Activated T-helper 1 cell treated with anti-CD3 and anti-CD28 coated beads, Interleukin-12 subunit alpha, Interleukin-12 subunit beta, Interleukin-2, Interleukin-4 antibody, amounts not matched to agents 30 ng/mL and 10 ng/mL and 1 ng/mL, durations not matched to agents 14 hours and 24 hours and 36 hours (primary cell): ENCODE measurements at regions not wholly inside any gene's neighbourhood (a gene's known extent, or its start where the extent isn't known, plus 50 kb on each side); places are given as distances from the start of the nearest gene placed in this dataset.

Source experiments
- DNase-seq: peaks from one replicate; pipeline ENCODE4 v3.0.0; 2021; ENCODE audit warnings: low spot score
- H3K27ac Mint-ChIP-seq: one replicate; pipeline ENCODE4 v1.8.0; 2021; ENCODE audit warnings: mild to moderate bottlenecking, mixed read lengths
- H3K27me3 Mint-ChIP-seq: one replicate; pipeline ENCODE4 v1.8.0; 2022; ENCODE audit warnings: mild to moderate bottlenecking, moderate library complexity, mixed read lengths; ENCODE audit not compliant: insufficient read depth
- H3K36me3 Mint-ChIP-seq: one replicate; pipeline ENCODE4 v1.8.0; 2021; ENCODE audit warnings: low read depth, mixed read lengths
- H3K4me1 Mint-ChIP-seq: one replicate; pipeline ENCODE4 v1.8.0; 2021; ENCODE audit warnings: low read depth, mixed read lengths
- H3K4me3 Mint-ChIP-seq: one replicate; pipeline ENCODE4 v1.8.0; 2021; ENCODE audit warnings: mild to moderate bottlenecking, moderate library complexity, mixed read lengths
- H3K9me3 Mint-ChIP-seq: one replicate; pipeline ENCODE4 v1.8.0; 2021; ENCODE audit warnings: mixed read lengths
- intact Hi-C: fragments of 100-400 bp; cut with micrococcal nuclease; formaldehyde crosslinking; loops from one replicate; pipeline ENCODE4 v1.15.1; 2024

DNA sequence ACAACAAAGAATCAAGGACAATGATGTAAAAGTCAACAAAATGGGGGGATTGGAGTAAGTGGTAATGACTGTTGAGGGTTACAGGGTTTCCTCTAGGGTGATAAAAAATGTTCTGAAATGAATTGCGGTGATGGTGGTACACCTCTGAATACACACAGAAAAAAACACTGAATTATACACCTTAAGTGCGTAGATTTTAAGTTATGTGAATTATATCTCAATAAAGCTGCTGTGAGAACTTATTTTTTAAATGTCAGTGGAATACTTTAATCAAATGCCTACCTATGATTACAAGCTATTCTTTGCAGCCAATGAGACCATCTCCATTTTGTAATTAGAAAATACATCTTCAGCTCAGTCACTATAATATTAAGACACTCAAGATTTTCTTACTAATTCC is 53.5 kb downstream of the ZNF608 start:
- H3K27ac Mint-ChIP-seq: no peak overlapping the region
- H3K27me3 Mint-ChIP-seq: no peaks in the 10 kb centered on the region
- no peak for DNase-seq
- H3K36me3 Mint-ChIP-seq: no peaks in the 10 kb centered on the region
- intact Hi-C loops: no loop called here
- no peaks in the 10 kb centered on the region for H3K4me1 Mint-ChIP-seq
- no peaks in the 10 kb centered on the region for H3K9me3 Mint-ChIP-seq
- no peak overlapping the region for H3K4me3 Mint-ChIP-seq

DNA sequence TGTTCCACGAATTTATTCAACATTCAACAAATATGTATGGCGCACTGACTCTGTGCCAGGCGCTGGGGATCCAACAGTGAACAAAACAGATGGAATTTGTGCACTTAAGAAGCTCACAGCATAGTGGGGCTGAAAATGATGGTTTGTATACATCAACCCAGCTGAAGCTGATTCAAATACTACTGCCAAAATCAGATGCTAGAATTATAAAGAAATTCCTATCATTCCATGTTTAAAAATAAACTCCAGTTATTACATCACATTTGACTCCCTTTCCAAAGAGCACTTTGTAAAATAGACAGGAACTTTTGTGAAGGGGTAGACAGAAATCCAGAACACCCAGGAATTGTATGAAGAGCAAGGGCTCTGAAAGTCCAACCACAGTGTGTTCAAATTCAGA is 54.1 kb downstream of the ZNF608 start:
- DNase-seq: no peak
- Mint-ChIP-seq H3K27ac (no peak overlapping the region), H3K4me1 (no peaks in the 10 kb centered on the region), H3K36me3 (no peaks in the 10 kb centered on the region), H3K9me3 (no peaks in the 10 kb centered on the region), H3K27me3 (no peaks in the 10 kb centered on the region), H3K4me3 (no peak overlapping the region)
- intact Hi-C loops: no loop called here

DNA sequence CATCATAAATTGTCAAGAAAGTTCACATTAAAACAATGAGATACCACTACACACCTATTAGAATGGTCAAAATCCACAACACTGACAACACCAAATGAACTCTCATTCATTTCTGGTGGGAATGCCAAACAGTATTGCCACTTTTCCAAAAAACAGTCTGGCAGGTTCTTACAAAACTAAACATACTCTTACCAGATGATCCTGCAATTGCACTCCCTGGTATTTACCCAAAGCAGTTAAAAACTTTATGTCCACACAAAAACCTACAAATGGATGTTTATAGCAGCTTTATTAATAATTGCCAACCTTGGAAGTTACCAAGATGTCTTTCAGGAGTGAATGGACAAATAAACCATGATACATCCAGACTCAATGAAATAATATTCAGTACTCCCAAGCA is 56.8 kb downstream of the ZNF608 start:
- intact Hi-C loops: no loop called here
- no peak overlapping the region for H3K27ac Mint-ChIP-seq
- no peaks in the 10 kb centered on the region for H3K27me3 Mint-ChIP-seq
- H3K4me1 Mint-ChIP-seq: no peaks in the 10 kb centered on the region
- no peaks in the 10 kb centered on the region for H3K9me3 Mint-ChIP-seq
- H3K36me3 Mint-ChIP-seq: no peaks in the 10 kb centered on the region
- H3K4me3 Mint-ChIP-seq: no peak overlapping the region
- DNase-seq: no peak

DNA sequence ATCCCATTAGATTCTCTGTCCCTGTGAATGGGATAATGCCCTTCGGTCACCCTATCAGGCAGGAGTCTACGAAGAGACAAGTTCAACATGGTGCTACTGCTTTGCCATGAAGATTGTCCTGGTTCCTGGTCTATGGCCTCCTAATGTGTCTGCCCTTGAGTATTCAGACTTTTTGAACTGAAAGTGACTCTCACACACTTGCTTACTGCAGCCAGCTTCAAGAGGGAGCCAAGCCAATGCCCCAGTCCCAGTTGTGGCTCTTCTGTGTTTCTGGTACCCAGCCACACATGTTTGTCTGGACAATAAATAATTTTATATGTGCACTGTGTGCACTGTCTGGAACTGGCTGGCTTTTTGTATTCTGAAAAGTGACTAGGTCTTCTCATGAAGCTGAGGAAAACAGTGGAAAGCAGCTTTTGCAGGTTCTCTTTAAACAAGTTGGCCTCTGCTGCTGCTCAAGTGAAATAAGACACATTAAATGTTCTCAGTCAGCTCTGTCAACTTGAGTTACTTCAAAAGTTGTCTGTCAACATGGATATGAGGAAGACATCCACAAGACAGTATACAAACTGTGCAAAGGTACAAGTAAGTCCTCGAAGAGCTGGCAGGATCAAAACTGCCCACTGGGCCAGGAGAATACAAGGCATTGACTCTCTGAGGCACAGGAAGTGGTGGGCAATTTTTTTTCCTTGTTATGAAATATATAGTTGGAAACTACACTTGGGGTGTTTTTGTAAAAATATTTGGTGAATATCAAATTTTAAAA is 60.0 kb downstream of the ZNF608 start:
- Mint-ChIP-seq H3K36me3 (peaks cover 2% of the 10 kb centered on the region), H3K4me3 (no peak overlapping the region), H3K27me3 (peaks cover 1% of the 10 kb centered on the region), H3K9me3 (no peaks in the 10 kb centered on the region), H3K4me1 (no peaks in the 10 kb centered on the region), H3K27ac (no peak overlapping the region)
- no peak for DNase-seq
- intact Hi-C loops: no loop called here

DNA sequence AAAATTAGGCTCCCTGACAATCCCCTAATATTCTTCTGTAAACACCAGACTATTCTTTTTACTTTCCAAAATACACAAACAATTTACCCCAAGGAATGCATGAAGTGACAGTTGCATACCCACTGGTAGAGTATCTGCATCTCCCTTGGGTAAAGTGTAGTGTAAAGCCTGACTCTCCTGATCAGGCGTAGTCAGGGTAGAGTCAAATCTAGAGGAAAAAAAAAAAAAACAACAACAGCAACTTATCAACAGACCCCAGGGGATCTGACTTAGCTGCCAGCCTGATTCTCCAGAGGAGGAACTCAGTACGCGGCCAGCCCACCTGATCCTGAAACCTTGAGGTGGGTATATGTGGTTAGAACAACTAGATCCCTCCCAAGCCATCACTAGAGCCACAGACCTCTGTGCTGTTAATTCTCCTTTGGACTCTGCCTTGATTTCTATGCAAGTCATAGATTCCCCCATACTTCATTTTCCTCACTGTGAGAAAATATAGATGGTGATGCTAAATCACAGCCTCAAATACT is 61.0 kb downstream of the ZNF608 start:
- intact Hi-C loops: no loop called here
- Mint-ChIP-seq H3K4me3 (no peak overlapping the region), H3K27me3 (peaks cover 1% of the 10 kb centered on the region), H3K4me1 (no peaks in the 10 kb centered on the region), H3K9me3 (no peaks in the 10 kb centered on the region), H3K27ac (no peak overlapping the region), H3K36me3 (peaks cover 2% of the 10 kb centered on the region)
- no peak for DNase-seq

DNA sequence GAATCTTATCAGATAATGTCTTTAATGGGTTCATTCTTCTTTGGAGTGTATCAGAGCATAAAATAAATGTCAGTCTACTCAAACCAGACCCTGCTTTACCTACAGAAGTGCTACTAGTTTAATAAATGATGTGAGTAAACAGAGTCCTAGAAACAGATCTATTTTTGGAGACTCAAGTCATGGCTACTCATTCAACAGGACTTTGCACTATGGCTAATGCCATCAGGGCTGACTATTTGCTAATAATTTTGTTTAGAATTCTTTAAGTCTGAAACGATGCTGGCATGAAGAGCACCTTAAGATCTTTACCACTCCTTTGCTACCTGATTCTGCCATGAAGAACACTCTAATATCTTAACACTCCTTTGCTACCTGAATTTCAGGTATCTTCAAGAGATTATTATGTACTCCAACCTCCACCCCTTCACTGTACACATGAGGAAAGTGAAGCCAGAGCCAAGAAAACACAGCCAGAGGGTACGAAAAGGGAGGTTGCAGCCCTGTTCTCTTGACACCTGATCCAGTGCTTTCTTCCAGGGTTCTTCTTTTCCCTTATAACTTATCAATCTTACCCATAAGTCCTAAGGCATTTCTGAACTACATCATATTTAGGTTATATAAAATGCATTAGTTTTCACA is 62.4 kb downstream of the ZNF608 start:
- Mint-ChIP-seq H3K9me3 (no peaks in the 10 kb centered on the region), H3K36me3 (peaks cover 2% of the 10 kb centered on the region), H3K4me1 (no peaks in the 10 kb centered on the region), H3K27me3 (peaks cover 1% of the 10 kb centered on the region), H3K4me3 (no peak overlapping the region), H3K27ac (no peak overlapping the region)
- intact Hi-C loops: no loop called here
- no peak for DNase-seq

DNA sequence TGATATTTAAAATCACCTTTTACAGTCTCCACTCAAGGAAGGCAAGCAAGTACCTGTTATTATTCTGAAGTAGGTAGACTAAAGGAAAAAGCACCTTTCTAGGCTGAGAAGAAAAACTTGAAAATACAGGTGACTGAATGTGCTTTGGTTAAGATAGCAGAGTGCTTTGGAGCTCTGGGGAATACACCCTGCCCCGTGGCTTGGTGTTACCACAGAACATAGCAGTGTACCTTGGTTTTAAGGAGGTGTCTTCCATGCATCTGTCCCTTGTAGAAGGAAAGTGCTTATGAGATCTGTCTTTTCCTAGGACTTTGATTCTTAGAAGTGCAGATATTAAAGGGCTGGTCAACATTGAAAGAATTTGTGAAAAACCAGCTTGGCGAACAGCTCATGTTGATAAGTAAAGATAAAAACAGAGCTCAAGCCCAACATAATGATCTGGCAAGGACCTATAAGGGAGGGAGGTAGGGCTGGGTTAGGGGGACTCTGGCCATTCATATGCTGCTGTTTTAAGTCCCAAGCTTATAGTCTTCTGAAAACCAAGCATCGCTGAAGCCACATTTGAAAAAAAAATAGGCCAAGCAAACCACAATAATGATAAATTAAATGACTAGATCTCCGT is 66.8 kb downstream of the ZNF608 start:
- no peak for DNase-seq
- Mint-ChIP-seq H3K27me3 (peaks cover 1% of the 10 kb centered on the region), H3K4me1 (no peaks in the 10 kb centered on the region), H3K36me3 (peaks cover 2% of the 10 kb centered on the region), H3K4me3 (no peak overlapping the region), H3K27ac (no peak overlapping the region), H3K9me3 (no peaks in the 10 kb centered on the region)
- intact Hi-C loops: no loop called here

DNA sequence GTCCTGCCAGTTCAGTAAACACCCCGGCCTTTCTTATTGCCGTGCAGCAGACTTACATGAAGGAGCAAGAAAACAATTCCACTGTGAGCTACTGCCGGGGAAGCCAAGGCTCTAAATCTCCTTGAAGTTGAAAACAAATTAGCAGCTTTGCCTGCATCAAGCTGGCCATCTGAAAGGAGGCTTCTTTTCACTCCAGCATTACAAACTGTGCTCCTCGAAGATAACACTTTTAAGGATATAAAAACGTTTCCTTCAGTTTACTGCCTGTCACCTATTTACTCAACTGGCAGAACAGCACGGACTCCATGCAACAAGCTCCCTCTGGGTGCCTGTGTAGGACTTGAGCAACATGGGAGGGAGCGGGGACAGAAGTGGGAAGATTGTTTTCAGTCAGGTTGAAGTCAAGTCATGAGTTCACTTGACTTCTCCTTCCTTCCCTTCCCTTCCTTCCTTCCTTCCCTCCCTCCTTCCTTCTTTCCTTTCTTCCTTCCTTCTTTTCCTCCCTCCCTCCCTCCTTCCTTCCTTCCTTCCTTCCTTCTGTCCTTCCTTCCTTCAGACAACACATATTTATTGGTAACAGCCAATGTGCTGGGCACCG is 67.4 kb downstream of the ZNF608 start:
- no peak overlapping the region for H3K27ac Mint-ChIP-seq

DNA sequence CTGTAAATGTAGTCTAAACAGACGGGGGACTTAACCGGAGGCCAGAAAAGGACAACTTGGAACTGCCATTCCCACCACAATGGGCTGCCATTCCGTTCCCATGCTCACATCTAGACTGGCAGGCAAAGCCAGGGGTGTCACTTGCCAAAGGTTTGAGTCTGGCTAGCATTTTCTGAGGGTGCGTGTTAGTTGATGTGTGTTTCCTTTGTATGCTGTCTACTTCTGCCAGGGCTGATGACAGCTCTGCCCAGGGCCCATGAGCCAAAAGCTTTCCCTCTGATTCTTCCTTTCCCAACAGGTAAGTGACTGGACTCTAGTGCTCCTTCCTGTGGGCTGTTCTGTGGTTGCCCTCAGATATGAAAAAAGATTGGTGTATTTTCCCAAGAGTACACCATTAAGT is 68.0 kb downstream of the ZNF608 start:
- no peaks in the 10 kb centered on the region for H3K9me3 Mint-ChIP-seq

More for the DNA sequence above, 67.4 kb downstream of the ZNF608 start:
- H3K27me3 Mint-ChIP-seq: peaks cover under 1% of the 10 kb centered on the region
- no peak for DNase-seq
- peaks cover 2% of the 10 kb centered on the region for H3K36me3 Mint-ChIP-seq
- intact Hi-C loops: no loop called here
- H3K9me3 Mint-ChIP-seq: no peaks in the 10 kb centered on the region
- no peaks in the 10 kb centered on the region for H3K4me1 Mint-ChIP-seq
- H3K4me3 Mint-ChIP-seq: no peak overlapping the region

DNA sequence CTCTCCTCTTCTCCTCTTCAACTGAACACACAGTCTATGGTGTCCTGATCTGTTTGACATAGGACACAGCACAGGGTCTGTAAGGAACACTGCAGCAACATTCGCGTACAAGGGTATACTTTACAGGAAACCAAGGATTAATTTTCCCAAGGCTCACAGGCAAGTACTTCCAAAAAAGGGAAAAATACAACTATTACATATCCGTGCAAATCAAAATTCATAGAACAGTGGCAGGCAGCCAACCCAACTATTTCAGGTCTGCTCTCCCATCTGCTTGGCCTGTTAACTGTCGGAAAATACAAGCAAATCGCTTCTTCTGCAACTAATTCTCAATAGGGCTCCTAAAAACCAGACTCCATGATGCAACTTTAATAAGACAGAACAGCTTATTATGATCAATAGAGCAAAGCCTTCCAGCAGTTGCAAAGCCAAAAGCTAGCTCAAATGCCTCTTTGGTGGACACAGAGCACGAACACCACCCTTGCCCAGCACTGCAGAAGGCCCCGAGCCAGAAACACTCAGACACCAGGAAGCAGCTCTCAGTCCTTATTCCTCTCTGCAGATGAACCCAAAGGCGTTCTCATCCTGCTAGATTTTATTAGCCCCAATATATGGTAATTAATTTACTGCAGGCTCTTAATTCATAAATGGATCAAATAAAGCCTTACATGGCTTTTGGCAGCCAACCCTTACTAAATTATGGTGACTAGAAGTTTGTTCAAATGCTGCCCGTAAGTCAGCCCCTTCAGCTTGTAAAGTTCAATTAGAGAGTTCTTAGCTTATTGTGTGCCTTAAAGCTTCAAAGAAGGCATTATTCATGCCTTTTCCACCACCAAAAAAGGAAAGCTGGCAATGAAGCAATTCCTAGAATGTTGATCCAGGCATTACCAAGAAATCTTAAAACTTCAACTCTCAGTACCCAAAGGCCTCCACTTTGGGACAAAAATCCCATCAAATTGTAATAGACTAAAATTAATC is 68.8 kb downstream of the ZNF608 start:
- intact Hi-C loops: no loop called here
- Mint-ChIP-seq H3K27me3 (no peaks in the 10 kb centered on the region), H3K4me3 (no peak overlapping the region), H3K4me1 (no peaks in the 10 kb centered on the region), H3K9me3 (no peaks in the 10 kb centered on the region), H3K27ac (no peak overlapping the region), H3K36me3 (no peaks in the 10 kb centered on the region)
- no peak for DNase-seq

More for the DNA sequence above, 68.0 kb downstream of the ZNF608 start:
- intact Hi-C loops: no loop called here
- H3K36me3 Mint-ChIP-seq: peaks cover 2% of the 10 kb centered on the region
- H3K27ac Mint-ChIP-seq: no peak overlapping the region
- no peak for DNase-seq
- H3K4me3 Mint-ChIP-seq: no peak overlapping the region
- no peaks in the 10 kb centered on the region for H3K4me1 Mint-ChIP-seq
- H3K27me3 Mint-ChIP-seq: no peaks in the 10 kb centered on the region

DNA sequence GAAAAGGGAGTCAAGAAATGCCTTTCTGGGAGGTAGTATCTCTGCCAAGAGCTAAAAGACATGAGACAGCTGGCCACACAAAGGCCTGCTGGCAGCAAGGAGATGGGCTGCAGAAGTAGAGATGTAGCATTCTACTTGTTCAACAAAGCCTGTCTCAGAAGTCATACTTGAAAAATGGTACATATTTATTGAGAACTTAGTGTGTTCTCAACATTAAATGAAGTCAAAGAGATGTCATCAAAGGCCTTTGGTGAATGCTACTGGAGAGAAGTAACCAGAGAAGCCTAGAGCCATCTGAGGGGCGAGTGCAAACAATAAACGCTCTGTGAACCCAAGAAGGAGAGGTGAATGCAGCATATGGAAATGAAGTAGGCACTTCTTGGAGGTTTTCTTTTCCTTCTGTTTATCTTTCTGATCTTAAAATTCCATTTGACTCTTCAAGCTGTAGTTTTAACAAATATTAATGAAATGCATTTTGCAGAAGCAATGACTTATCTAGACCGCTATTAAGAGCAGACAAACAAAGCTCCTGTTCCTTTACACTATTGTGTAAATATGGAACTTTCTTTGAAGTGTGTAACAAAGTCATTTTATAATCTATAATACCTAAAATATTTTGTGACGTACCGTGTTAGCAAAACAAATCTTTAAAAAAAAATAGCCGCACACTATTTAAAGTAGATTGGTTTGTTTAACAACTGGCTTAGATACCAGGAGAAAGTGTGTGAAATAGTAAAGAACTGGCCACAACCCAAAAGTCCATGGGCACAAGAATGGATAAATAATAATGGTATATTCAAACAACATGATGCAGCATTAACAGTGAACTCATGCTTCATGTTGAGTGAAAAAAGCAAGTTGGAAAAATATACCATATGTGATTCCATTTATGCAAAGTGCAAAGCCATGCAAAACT is 70.2 kb downstream of the ZNF608 start:
- Mint-ChIP-seq H3K27me3 (no peaks in the 10 kb centered on the region), H3K36me3 (no peaks in the 10 kb centered on the region), H3K9me3 (no peaks in the 10 kb centered on the region), H3K4me1 (no peaks in the 10 kb centered on the region), H3K27ac (no peak overlapping the region), H3K4me3 (no peak overlapping the region)
- no peak for DNase-seq
- intact Hi-C loops: no loop called here
